CD8-positive, alpha-beta memory T cell (primary cell): ENCODE measurements at regions not wholly inside any gene's neighbourhood (a gene's known extent, or its start where the extent isn't known, plus 50 kb on each side); places are given as distances from the start of the nearest gene placed in this dataset.

Experiments
- CTCF ChIA-PET: fragments of 350-600 bp; sonication (Branson Sonifier 250); formaldehyde crosslinking; loops from one replicate; lab custom pipeline; 2021; ENCODE audit warnings: antibody characterized with exemption; lab: Charles Lee
- POLR2A ChIA-PET: fragments of 350-600 bp; sonication (Branson Sonifier 250); formaldehyde crosslinking; loops from one replicate; lab custom pipeline; 2021; ENCODE audit warnings: antibody characterized with exemption; lab: Charles Lee
- DNase-seq, 5 donors: peaks; one replicate each; pipeline versions ENCODE4 v3.0.0 to v3.0.0-alpha.2; 2020 to 2022; ENCODE audit warnings: mixed read lengths in 1 of 5
- H3K27ac ChIP-seq: one replicate; pipeline ENCODE4 v1.7.0; 2013; ENCODE audit warnings: low read depth, mild to moderate bottlenecking, low read length, moderate library complexity
- H3K27me3 ChIP-seq: 2 replicates; pipeline ENCODE4 v1.7.0; 2013; ENCODE audit warnings: low read length, mild to moderate bottlenecking; ENCODE audit not compliant: insufficient read depth, poor library complexity, severe bottlenecking
- H3K36me3 ChIP-seq: 2 replicates; pipeline ENCODE4 v1.7.0; 2013; ENCODE audit warnings: mild to moderate bottlenecking, low read length, moderate library complexity; ENCODE audit not compliant: insufficient read depth
- H3K4me1 ChIP-seq: 2 replicates; pipeline ENCODE4 v1.7.0; 2013; ENCODE audit warnings: mild to moderate bottlenecking, low read length, moderate library complexity; ENCODE audit not compliant: insufficient read depth
- H3K4me3 ChIP-seq: 2 replicates; pipeline ENCODE4 v1.7.0; 2013; ENCODE audit warnings: mild to moderate bottlenecking, low read length
- H3K9me3 ChIP-seq: 2 replicates; pipeline ENCODE4 v1.7.0; 2013; ENCODE audit warnings: mild to moderate bottlenecking, low read length
- H3K27ac Mint-ChIP-seq, 8 donors: one replicate each; pipeline ENCODE4 v1.8.0; 2020 to 2021; ENCODE audit warnings: mixed read lengths in 8 of 8, mild to moderate bottlenecking in 6 of 8, inconsistent platforms in 3 of 8, moderate library complexity in 3 of 8
- H3K27me3 Mint-ChIP-seq, 2 donors: one replicate each; pipeline ENCODE4 v1.8.0; 2020 to 2021; ENCODE audit warnings: mixed read lengths in 2 of 2, mild to moderate bottlenecking in 1 of 2, moderate library complexity in 1 of 2
- H3K36me3 Mint-ChIP-seq, 3 donors: one replicate each; pipeline ENCODE4 v1.8.0; 2020 to 2021; ENCODE audit warnings: mixed read lengths in 3 of 3, inconsistent platforms in 1 of 3, mild to moderate bottlenecking in 1 of 3
- H3K4me1 Mint-ChIP-seq, 3 donors: one replicate each; pipeline ENCODE4 v1.8.0; 2020 to 2021; ENCODE audit warnings: mixed read lengths in 3 of 3, inconsistent platforms in 1 of 3, mild to moderate bottlenecking in 1 of 3
- H3K4me3 Mint-ChIP-seq, 7 donors: one replicate each; pipeline ENCODE4 v1.8.0; 2020 to 2021; ENCODE audit warnings: mixed read lengths in 7 of 7, mild to moderate bottlenecking in 6 of 7, moderate library complexity in 4 of 7, inconsistent platforms in 2 of 7
- H3K9me3 Mint-ChIP-seq, 5 donors: one replicate each; pipeline ENCODE4 v1.8.0; 2020 to 2022; ENCODE audit warnings: mixed read lengths in 5 of 5, mild to moderate bottlenecking in 3 of 5, moderate library complexity in 2 of 5, inconsistent platforms in 1 of 5

DNA sequence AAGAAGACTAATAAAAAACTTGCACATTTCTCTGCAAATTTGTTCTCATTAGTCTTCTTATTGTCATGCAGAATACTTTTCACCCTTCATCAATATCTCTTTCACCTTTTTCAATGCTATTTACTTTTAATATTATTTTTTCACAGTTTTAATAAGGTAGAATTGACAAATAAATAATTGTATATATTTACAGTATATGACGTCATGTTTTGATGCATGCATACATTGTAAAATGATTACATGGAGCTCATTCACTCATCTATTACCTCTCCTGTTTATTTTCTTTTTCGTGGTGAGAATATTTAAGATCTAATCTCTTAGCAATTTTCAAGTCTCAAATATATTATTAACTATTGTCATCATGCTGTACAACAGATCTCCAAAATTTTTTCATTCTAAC is 658.2 kb upstream of the MKI67 start:
- POLR2A ChIA-PET = no interaction called here
- Histone ChIP-seq H3K9me3 (no peaks in the 10 kb centered on the region), H3K27ac (no peak overlapping the region), H3K27me3 (no peaks in the 10 kb centered on the region), H3K4me3 (no peak overlapping the region), H3K36me3 (no peaks in the 10 kb centered on the region), H3K4me1 (no peaks in the 10 kb centered on the region)
- CTCF ChIA-PET = no interaction called here
- peaks cover 0 to 6% of the 10 kb centered on the region in 2 donors for H3K27me3 Mint-ChIP-seq
- no peak for DNase-seq
- no peak overlapping the region for H3K27ac Mint-ChIP-seq
- no peaks in the 10 kb centered on the region for H3K4me1 Mint-ChIP-seq
- H3K36me3 Mint-ChIP-seq = no peaks in the 10 kb centered on the region
- H3K9me3 Mint-ChIP-seq = peaks cover 0 to 4% (median 2%) of the 10 kb centered on the region in 5 donors
- no peak overlapping the region for H3K4me3 Mint-ChIP-seq

DNA sequence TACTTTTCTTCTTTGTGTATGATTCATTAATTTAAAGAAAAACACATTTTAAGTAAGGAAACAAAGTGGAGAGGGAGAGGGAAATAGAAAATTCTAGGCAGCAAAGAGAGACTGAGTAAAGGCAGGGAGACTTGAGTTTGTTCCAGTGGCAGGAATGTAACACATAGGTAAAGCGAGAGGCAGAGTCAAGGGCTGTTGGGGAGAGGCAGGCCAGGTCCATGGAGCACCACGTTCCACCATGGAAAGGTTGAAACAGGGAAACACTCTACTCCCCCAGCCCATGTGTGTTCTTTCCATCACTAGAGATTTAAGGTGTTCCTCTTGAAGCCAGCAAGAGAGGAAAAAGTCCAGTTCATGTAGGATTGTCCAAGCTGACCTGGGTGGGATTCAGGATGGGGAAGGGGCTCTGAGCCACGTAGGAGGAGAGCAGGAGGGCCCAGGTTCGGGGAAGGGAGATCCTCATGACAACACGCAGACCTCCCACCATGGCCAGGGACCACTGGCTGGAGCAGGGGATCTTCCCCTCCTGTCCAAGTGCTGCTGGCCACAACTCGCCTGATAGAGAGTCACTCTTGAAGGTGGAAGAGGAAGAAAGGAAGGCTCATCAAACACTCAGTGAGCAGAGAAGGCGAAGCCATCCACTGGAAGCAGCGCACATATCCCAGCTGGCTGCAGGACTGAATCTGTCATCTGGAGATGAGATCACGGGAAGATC is 666.4 kb upstream of the MKI67 start:
- no peak overlapping the region for H3K4me3 Mint-ChIP-seq
- peaks cover 0 to 6% of the 10 kb centered on the region in 2 donors for H3K27me3 Mint-ChIP-seq
- no peaks in the 10 kb centered on the region for H3K36me3 ChIP-seq
- DNase-seq = no peak
- peaks cover 0 to 4% (median 0%) of the 10 kb centered on the region in 5 donors for H3K9me3 Mint-ChIP-seq
- no peak overlapping the region for H3K4me3 ChIP-seq
- no peaks in the 10 kb centered on the region for H3K9me3 ChIP-seq
- ChIA-PET POLR2A (no interaction called here), CTCF (no interaction called here)
- H3K36me3 Mint-ChIP-seq = no peaks in the 10 kb centered on the region
- H3K4me1 ChIP-seq = no peaks in the 10 kb centered on the region
- H3K4me1 Mint-ChIP-seq = no peaks in the 10 kb centered on the region
- H3K27ac ChIP-seq = no peak overlapping the region
- no peaks in the 10 kb centered on the region for H3K27me3 ChIP-seq
- no peak overlapping the region for H3K27ac Mint-ChIP-seq

GRCh38 chr10:128793726-128794655 is 667.8 kb upstream of the MKI67 start:
- no peaks in the 10 kb centered on the region for H3K27me3 ChIP-seq
- H3K27me3 Mint-ChIP-seq = peaks cover 0 to 6% of the 10 kb centered on the region in 2 donors
- ChIA-PET CTCF (no interaction called here), POLR2A (no interaction called here)
- no peak for DNase-seq
- no peaks in the 10 kb centered on the region for H3K9me3 ChIP-seq
- H3K4me3 ChIP-seq = no peak overlapping the region
- H3K4me1 ChIP-seq = no peaks in the 10 kb centered on the region
- H3K27ac Mint-ChIP-seq = no peak overlapping the region
- no peaks in the 10 kb centered on the region for H3K4me1 Mint-ChIP-seq
- no peaks in the 10 kb centered on the region for H3K36me3 Mint-ChIP-seq
- no peak overlapping the region for H3K27ac ChIP-seq
- H3K9me3 Mint-ChIP-seq = peaks cover 0 to 4% (median 1%) of the 10 kb centered on the region in 5 donors
- H3K4me3 Mint-ChIP-seq = no peak overlapping the region
- no peaks in the 10 kb centered on the region for H3K36me3 ChIP-seq

- no peak for DNase-seq
- no peaks in the 10 kb centered on the region for H3K27me3 Mint-ChIP-seq
- Histone ChIP-seq H3K4me3 (no peak overlapping the region), H3K4me1 (no peaks in the 10 kb centered on the region), H3K36me3 (no peaks in the 10 kb centered on the region), H3K27ac (no peak overlapping the region), H3K9me3 (no peaks in the 10 kb centered on the region), H3K27me3 (no peaks in the 10 kb centered on the region)
- POLR2A ChIA-PET = no interaction called here
- peaks cover 0 to 2% (median 0%) of the 10 kb centered on the region in 5 donors for H3K9me3 Mint-ChIP-seq
- no peaks in the 10 kb centered on the region for H3K4me1 Mint-ChIP-seq
- H3K27ac Mint-ChIP-seq = no peak overlapping the region
- CTCF ChIA-PET = no interaction called here
- H3K4me3 Mint-ChIP-seq = no peak overlapping the region
- H3K36me3 Mint-ChIP-seq = no peaks in the 10 kb centered on the region
These were observed 670.2 kb upstream of the MKI67 start for GRCh38 chr10:128796396-128796912.

GRCh38 chr10:128802062-128802461 is 665.0 kb upstream of the MGMT start:
- no peak overlapping the region for H3K27ac ChIP-seq
- no peaks in the 10 kb centered on the region for H3K9me3 ChIP-seq
- no peaks in the 10 kb centered on the region for H3K36me3 Mint-ChIP-seq
- no peak overlapping the region for H3K4me3 ChIP-seq
- H3K27me3 Mint-ChIP-seq = no peaks in the 10 kb centered on the region
- DNase-seq = no peak
- no peak overlapping the region for H3K4me3 Mint-ChIP-seq
- H3K9me3 Mint-ChIP-seq = peaks cover 0 to 5% (median 0%) of the 10 kb centered on the region in 5 donors
- POLR2A ChIA-PET = no interaction called here
- no peaks in the 10 kb centered on the region for H3K27me3 ChIP-seq
- CTCF ChIA-PET = no interaction called here
- no peak overlapping the region for H3K27ac Mint-ChIP-seq
- no peaks in the 10 kb centered on the region for H3K36me3 ChIP-seq
- no peaks in the 10 kb centered on the region for H3K4me1 Mint-ChIP-seq
- no peaks in the 10 kb centered on the region for H3K4me1 ChIP-seq

DNA sequence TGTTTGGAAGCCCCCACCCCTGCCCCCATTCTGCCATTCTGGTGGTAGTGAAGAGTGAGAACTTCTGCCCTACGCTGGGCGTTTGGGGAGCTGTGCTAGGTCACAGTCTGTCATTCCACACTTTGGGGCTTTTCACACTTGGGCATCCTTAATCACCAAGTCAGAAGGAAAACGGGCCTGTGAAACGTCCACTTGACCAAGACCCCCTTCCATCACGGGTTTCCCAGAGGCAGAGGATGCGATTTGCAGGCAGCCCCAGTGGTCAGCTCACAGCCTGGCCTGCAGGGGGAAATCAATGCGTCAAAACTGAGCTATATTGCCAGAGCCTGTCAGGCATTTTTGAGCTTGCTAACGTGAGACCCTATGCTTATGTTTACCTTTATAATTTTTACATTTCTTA is 663.3 kb upstream of the MGMT start:
- ChIA-PET CTCF (no interaction called here), POLR2A (no interaction called here)
- no peaks in the 10 kb centered on the region for H3K4me1 ChIP-seq
- H3K36me3 ChIP-seq = no peaks in the 10 kb centered on the region
- Mint-ChIP-seq H3K9me3 (peaks cover 0 to 6% (median 0%) of the 10 kb centered on the region in 5 donors), H3K4me3 (no peak overlapping the region), H3K4me1 (no peaks in the 10 kb centered on the region), H3K36me3 (no peaks in the 10 kb centered on the region), H3K27ac (no peak overlapping the region), H3K27me3 (no peaks in the 10 kb centered on the region)
- no peak overlapping the region for H3K4me3 ChIP-seq
- H3K27me3 ChIP-seq = no peaks in the 10 kb centered on the region
- DNase-seq = no peak
- no peaks in the 10 kb centered on the region for H3K9me3 ChIP-seq
- no peak overlapping the region for H3K27ac ChIP-seq

GRCh38 chr10:128804411-128804810 is 662.6 kb upstream of the MGMT start:
- no peaks in the 10 kb centered on the region for H3K4me1 ChIP-seq
- peaks cover 0 to 6% (median 0%) of the 10 kb centered on the region in 5 donors for H3K9me3 Mint-ChIP-seq
- no peaks in the 10 kb centered on the region for H3K9me3 ChIP-seq
- H3K4me3 Mint-ChIP-seq = no peak overlapping the region
- no peaks in the 10 kb centered on the region for H3K27me3 Mint-ChIP-seq
- H3K27me3 ChIP-seq = no peaks in the 10 kb centered on the region
- no peak overlapping the region for H3K27ac ChIP-seq
- no peaks in the 10 kb centered on the region for H3K4me1 Mint-ChIP-seq
- no peaks in the 10 kb centered on the region for H3K36me3 ChIP-seq
- H3K27ac Mint-ChIP-seq = no peak overlapping the region
- DNase-seq = no peak
- ChIA-PET POLR2A (no interaction called here), CTCF (no interaction called here)
- H3K36me3 Mint-ChIP-seq = no peaks in the 10 kb centered on the region
- H3K4me3 ChIP-seq = no peak overlapping the region

- Mint-ChIP-seq H3K4me3 (no peak overlapping the region), H3K36me3 (no peaks in the 10 kb centered on the region), H3K4me1 (no peaks in the 10 kb centered on the region), H3K27me3 (no peaks in the 10 kb centered on the region), H3K9me3 (peaks cover 0 to 2% (median 0%) of the 10 kb centered on the region in 5 donors), H3K27ac (no peak overlapping the region)
- Histone ChIP-seq H3K4me3 (no peak overlapping the region), H3K27ac (no peak overlapping the region), H3K4me1 (no peaks in the 10 kb centered on the region), H3K36me3 (no peaks in the 10 kb centered on the region), H3K27me3 (no peaks in the 10 kb centered on the region), H3K9me3 (no peaks in the 10 kb centered on the region)
- POLR2A ChIA-PET = no interaction called here
- CTCF ChIA-PET = no interaction called here
- no peak for DNase-seq
These were observed 658.1 kb upstream of the MGMT start for GRCh38 chr10:128808921-128809440.
